GM21576 (cell line): ENCODE measurements at regions not wholly inside any gene's neighbourhood (a gene's known extent, or its start where the extent isn't known, plus 50 kb on each side); places are given as distances from the start of the nearest gene placed in this dataset.
"Not testable (repeated sequence)": the region's sequence is repeated elsewhere in the genome, so short reads cannot be mapped to it uniquely, and the experiment has no call there.

Experiments
- ATAC-seq: cut with Tn5 transposase; IDR thresholded peaks from one replicate; pipeline ENCODE4 v1.9.1; 2021; ENCODE audit warnings: mild to moderate bottlenecking, moderate library complexity; ENCODE audit not compliant: unreplicated experiment

DNA sequence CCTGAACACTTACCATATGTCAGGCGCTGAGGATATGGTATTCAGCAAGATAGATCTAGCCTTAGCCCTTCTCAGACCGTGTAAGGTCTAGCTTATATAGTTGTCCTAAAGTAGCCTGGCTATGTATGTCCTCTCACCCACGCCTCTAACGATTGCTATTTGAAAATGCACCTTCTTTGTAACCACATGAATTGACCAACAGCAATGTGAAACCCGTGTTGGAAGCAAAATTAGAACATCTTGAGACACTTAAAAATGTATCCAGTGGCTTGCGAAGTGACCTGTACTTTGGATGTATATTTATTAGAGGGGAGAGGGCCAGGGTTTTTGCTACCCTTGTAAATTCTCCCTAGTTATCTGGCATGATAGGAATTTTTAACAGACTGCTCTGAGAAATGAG, 860.0 kb upstream of the ZEB2 start:
- ATAC-seq: no peak

DNA sequence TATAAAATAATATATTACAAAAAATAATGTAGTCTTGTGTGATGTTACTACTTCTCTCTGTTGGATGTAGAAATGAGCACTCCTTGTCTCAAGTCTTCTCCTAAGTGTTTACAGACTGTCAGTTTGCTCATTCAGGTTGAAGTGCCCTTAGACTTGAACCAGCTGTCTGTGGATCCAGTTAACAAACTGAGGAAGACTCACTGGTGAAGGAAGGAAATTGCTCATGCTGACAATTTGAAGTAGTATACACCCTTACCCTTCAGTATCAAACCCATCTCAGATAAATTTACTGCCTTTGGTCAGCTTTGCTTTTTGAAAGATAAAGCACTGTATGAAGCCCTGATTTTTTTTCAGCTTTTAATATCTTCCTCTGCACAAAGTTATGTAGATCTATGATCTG, 854.2 kb upstream of the ZEB2 start:
- ATAC-seq: no peak

DNA sequence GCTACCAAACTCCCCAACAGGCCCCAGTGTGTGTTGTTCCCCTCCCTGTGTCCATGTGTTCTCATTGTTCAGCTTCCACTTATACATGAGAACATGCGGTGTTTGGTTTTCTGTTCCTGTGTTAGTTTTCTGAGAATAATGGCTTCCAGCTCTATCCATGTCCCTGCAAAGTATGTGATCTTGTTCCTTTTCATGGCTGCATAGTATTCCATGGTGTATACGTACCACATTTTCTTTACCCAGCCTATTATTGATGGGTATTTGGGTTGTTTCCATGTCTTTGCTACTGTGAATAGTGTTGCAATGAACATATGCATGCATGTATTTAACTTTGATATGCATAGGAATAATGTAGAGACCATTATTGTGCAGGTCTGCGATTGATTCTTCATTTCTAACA, 847.4 kb upstream of the ZEB2 start:
- ATAC-seq: not testable (repeated sequence)

DNA sequence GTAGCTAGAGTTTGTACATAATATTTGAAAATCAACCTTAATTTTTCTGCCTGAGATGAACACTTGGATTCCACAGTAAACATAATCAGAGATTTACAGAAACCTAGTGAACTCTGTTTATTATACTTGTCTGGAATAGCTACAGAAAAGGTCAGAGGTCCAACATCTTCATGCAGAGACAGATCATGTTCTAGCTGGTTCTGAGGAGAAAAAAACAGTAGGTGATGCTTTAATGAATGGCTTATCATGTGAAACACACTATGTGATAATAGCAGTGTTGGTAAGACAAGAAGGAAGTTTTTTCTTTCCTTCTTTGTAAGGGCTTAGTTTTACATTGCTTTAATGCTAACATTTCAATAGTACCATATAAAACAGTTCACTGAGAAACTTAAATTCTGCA, 846.4 kb upstream of the ZEB2 start:
- ATAC-seq: no peak

DNA sequence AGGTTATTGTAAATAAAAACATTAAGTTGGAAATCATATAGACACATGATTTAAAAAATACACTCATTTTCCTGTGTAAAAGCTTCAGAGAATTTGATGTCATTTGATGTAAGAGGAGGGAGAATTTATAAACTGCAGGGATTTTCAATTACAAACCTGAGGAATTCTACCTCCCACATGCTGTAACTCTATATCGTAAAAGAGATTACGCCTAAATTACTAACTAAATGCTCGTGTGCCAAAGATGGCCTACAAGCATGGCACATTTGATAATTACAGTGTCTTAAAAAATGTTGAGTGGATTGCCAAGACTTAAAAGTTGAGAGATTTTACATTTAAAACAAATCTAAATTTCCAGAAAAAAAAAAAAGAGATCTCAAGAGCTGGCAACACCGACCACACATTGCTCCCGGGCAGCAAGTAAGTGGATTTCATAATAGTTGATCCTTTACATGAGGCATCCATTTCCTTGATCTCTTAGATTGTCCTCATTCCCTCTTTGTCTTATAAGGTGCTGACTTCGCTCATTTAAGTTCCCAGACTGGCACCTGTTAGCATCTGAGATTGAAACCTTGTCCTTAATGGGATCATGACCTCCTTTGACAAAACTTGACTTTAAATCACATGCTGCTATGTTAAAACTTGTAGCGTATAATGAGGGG, 840.3 kb upstream of the ZEB2 start:
- no peak for ATAC-seq

DNA sequence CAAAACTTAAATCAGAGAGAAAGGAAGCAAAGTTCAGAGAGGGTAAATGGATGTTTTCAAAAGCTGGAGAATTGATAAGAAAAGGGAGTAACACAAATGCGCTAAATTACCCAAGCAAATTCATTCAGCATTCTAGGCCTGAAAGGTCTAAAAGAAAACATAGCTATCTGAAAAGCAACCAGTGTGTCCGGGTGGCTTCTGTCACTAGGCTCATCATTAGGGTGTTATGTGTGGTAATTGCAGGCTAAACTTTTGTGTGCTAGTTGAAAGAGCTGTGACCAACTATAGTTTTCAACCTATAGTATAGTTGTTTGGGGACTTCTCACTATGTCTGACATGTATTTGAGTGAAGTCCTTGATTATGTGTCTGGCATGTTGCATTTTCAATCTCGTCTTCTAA, 839.6 kb upstream of the ZEB2 start:
- no peak for ATAC-seq

DNA sequence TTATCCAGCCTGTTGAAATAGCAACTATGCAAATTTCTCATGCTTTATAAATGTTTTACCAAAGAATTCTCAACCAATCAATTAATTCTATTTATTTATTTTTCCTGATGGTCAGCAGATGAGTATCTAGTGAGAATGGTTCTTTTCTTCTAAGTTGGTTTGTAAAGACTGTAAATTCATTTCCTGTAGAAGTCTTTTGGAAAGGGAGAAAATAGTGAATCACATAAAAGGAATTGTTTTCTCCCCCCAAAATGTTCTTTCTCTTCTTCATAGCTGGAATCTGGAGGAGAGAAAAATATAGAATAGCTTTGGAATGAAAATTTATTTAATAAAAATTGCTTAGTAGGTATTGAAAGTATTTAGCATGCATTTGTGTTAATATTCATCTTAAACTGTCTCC, 836.1 kb upstream of the ZEB2 start:
- no peak for ATAC-seq

DNA sequence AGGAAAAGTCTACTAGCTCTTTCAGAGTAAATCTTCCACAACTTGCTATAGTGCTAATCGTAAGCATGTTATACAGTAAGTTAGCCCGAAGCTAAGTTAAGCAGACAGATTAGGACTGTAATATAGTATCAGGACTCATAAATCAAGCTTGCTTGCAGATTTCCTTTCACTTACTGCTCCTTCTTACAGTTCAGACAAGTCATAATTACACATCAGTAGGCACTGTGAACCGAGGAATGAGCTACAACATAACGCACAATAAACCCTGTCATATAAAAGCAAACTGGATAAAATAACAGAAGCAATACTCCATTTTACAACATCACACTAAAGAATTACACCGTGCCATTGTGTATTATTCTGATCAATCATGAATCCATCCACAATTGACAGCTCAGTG, 832.6 kb upstream of the ZEB2 start:
- ATAC-seq: no peak

DNA sequence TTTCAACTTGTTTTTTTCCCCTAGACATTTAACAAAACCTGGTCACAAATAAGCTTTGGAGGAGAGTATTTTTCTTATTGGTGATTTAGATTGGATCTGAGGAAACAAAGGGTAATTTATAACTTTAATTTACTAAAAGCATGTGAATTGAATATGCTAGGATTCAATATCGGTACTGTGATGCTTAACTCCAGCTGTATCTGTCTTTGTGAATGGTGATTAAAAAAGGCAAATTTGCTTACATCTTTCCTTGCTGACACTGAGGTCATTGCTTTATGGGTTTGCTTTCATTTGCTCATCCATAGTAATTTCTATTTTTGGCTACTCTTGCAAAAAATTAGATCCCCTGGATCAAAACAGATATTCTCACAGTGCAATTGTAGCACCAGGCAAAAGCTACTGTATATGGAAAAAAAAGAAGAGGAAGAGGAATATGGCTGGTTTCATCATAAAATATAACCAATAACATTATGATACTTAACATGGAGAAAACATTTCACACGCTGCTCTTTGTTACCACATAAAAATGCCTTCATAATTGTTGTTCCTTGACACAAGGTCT, 832.0 kb upstream of the ZEB2 start:
- no peak for ATAC-seq

DNA sequence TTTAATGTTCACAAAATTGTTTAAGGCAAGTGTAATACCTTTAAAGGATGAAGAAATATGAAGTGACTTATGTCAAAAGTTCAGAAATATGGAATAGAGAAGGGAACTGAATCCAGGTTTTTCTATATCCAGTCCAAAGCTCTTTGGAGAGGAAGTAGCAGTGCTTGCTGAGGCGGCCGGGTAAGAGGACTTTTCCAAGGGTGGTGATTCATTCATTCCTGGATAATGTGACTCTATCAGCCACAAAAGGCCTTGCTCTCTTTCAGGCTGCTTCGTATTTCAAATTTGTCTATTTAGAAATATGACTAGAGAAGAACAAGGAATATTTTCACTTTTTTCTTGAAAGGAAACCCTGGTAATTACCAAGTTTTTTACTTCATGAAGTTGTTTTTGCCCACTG, 830.1 kb upstream of the ZEB2 start:
- ATAC-seq: no peak

DNA sequence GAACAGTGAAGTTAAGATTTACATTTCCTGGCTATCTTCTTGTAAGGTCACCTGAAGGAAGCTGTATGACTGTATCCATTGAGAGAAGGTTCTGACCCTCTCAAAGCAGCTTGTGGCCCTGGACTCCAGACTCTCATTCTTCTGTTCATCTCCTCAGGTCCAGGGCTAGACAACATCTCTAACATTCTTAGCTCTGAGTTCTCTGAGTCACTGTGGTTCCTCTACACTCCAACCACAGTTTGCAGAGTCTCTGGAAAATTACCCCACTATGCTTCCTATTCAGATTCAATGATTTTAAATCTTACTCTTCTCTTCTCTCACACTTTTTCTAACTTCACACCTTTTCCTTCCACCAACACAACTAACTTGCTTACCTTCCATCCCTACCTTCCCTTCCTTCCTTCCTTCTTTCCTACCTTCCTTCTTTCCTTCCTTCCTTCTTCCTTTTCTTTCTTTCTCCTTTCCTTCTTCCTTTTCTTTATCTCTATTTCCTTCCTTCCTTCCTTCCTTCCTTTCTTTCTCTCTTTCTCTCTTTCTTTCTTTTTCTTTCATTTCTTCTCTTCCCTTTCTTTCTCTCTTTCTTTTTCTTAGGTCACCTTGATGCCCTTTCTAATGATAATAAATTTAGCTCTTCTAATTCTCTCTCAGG, 824.3 kb upstream of the ZEB2 start:
- ATAC-seq: no peak

DNA sequence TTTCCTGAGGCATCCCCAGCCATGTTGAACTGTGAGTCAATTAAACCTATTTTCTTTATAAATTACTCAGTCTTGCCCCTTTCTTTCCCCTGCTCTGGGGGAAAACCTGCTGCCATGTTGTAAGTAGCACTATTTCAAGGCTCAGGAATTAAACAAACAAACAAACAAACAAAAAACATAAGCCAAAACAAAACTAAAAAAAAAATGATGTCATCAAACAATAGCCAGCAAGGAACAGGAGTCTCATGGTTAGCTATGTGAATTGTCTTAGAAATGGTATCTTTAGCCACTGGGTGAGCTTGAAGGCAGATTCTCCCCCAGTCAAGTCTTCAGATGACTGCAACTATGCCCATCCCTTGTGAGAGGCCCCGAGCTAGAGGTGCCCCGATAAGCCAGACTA, 823.4 kb upstream of the ZEB2 start:
- no peak for ATAC-seq

DNA sequence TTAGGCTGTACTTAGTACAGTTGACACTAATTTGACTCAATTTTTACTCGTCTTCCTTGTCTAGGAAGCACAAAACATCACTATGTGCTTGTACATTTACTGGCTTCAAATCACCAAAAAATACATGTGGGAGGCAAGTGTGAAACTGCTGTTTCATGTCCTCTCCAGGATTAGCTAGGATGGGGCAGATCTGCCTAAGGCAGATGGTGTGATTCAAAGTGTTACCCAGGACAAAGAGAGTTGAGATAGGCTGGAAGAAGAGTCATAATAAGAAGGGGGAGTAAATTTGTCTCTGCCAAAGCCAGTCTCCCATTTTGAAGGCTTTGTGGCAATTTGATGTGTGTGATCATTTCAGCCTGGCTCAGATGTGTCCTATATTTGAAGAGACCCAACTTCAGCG, 821.6 kb upstream of the ZEB2 start:
- no peak for ATAC-seq

DNA sequence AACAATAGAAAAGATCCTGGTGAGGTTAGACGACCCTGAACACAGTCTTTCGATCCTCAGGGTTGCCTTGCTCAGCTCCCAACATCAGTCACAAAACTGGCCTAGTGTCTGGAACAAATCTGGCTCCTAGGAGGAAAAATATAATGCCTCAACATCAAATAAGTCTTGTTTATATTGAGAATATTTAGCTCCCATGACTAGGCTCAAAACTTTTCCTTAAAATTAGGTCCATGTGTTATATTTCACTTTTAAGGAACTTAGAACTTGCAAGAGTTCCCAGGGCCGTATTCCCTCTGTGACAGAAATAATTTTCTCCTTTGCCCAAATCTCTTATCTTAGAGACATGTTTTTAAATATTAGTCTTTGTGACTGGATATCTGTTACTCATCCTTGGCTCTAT, 819.7 kb upstream of the ZEB2 start:
- no peak for ATAC-seq

DNA sequence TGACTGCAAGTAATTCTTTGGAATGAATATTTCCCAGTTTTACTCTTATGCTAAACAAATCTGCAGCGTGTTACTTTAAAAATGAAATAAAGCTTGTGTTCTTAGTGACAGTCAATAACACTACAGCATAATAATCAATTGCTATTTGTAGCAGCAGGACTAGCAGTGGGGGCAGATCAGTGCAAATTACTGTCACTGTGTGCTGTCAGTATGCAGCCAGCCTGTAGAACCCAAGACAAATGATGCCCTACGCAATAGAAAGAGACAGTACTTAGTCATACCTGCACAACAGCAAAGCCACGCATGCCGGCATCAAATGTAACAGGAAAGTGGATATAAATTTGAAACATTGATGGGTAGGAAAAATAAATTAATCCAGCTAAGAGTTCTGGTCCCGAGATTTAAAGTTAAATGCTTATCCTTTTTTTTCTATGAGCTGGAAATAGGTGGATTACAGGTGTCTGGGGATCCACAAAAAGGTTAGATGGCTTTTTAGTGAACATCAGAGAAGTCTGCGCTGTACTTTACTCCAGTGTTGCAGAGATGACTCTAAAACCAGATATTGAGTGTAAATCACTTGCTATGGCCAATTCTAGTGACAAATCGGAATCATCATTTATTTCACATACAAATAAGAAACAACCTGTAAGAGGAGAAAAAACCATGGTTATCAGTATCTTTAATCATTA, 812.4 kb upstream of the ZEB2 start:
- no peak for ATAC-seq

DNA sequence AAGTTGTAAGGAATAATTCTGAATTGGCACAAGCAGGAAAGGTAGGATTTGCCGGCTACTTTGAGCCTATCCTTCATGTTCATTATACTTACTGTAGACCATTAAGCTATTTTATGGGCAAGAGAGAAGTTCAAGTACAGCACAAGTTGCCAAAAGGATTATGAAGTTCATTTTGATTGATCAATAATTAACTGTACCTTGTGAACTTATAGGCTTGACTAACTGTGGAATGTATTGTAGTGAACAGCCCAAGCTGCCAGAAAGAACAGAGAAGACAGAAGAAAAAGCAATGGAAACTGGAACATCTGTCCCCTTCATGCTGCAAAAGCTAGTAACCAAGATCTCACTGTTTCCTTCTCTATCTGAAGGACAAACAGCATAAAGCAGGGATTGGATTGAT, 810.1 kb upstream of the ZEB2 start:
- ATAC-seq: no peak

DNA sequence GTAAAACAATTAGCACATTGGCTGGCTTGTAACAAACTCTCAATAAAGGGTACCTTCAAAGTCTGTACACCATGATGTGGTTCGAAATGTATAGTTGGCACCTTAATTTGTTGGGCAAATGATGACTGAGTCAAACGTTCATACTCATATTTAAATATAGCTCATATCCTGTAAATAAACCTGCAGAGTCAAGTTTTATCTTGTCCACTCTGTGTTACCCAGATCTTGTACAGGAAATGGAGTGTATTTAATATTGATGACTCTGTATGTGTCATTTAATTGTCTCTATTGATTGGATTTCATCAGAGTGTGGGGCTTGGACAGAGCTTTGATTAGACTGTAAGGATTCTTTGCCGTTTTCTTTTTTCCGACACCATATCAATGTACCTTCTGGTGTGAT, 805.6 kb upstream of the ZEB2 start:
- ATAC-seq: no peak

DNA sequence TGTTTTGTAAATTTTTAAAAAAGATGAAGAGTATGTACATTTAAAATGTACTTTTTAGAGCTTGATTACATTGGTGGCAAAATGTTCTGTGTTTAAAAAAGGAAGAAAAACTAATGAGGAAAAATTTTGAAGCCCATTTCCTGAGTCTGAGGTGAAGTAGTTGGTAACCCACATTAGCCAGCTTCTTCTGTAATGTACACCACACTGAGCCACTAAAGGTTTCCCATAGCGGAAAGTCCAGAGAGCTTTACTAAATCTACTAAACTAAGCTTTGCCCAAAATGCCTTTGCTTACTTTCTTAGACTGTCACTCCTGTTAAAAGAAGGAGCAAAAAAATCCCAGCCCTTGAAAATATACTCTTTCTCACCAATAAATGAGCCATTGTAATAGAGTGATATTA, 804.8 kb upstream of the ZEB2 start:
- ATAC-seq: no peak

DNA sequence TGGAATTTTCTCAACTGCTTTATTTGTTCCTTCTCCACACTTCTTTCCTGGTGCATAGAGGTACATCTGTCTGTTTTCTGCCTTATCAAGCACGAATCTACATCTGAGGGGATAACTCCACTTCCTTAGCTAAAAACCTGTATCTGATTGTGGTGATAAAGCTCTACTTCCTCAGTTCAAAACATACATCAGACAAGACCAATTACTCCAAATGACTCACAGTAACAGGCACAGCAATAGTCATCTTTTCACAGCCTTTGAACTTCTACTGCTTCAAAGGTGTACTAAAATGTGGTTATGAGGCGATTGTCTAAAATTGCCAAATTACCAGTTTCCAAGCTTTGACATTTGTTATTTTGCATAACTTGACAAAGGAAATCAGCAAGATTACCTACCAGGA, 803.6 kb upstream of the ZEB2 start:
- no peak for ATAC-seq

DNA sequence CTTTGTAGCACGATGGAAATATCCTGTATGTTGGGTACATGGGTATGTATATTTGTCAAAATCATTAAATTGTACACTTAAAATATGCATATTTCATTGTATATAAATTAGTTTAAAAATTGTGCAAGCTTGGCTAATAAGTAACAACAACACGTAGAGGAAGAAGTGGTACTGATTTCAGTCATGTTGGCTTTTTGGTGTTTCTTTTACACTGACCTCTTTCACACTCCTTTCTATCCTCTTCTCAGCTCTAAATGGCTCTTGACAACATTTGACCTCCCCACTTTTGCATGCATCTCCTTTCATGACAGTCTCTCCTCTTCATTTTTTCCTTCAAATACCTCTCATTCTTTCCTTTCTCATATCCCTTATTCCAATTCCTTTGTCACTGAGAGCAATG, 801.4 kb upstream of the ZEB2 start:
- ATAC-seq: no peak

DNA sequence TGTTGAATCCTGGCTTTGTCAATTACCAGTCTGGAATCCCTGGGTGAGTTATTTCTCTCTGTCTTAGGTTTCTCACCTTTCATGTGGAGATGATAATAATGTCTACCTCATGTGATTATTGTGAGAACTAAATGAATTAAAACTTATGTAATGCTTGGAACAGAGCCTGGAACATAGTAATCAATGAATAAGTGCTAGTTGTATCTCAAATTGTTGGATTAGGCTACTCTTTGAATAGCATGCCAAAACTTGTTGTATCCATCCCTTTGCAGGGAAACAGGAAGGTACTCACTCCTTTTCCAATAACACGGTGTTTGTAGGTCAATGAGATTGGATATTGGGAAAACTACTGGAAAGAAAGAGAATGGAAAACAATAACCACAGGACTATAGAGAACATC, 796.6 kb upstream of the ZEB2 start:
- ATAC-seq: no peak

DNA sequence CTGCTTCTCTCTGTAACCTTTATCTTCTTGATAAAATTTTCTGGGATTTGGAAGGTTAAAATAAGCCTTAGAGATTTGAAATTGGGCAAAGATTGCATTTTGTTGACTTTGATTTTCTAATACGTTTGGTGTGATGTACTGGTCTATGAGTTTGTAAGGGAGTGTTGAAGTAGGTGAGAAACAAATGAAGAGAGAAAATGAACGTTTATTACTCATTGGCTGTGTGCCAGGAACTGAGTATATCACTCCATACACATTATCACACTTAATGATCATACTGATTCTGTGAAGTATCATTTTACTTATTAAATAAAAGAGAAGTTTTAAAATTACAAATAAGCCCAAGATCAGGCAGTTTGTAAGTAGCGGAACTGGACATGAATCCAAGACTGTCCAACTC, 795.1 kb upstream of the ZEB2 start:
- no peak for ATAC-seq
